Heart left ventricle (tissue), 13 donors: ENCODE measurements at regions not wholly inside any gene's neighbourhood (a gene's known extent, or its start where the extent isn't known, plus 50 kb on each side); places are given as distances from the start of the nearest gene placed in this dataset.

Experiments used
- CTCF ChIP-seq, 12 donors: fragments of 200-600 bp; sonication (generic) in 4 of 12; IDR thresholded peaks; one replicate each; pipeline versions ENCODE4 v1.5.0 to v1.8.0; 2018 to 2022; ENCODE audit warnings: antibody characterized with exemption in 12 of 12, mild to moderate bottlenecking in 5 of 12
- POLR2A ChIP-seq, 2 donors: fragments of 450-650 bp; IDR thresholded peaks; one replicate each; pipeline ENCODE4 v1.6.1; 2017; ENCODE audit warnings: antibody characterized with exemption in 2 of 2, mild to moderate bottlenecking in 2 of 2, moderate library complexity in 2 of 2
- donor health status: ischemic (EF 13 %, LVEDD 7.1; RV severe dilation, severe dysfunction).
- donor health status: DM: no; HTN: yes; CAD: no.
- donor health status: DM: no; HTN: no; CAD: no.
- donor health status: ischemic (EF 25% LVEDD 6.9; RV normal size, moderate dysfunction).
- donor health status: ischemic (EF 25% LVEDD 5.7; RV mildly dilated, moderate dysfunction).
- donor health status: ischemic (EF 35%, LVEDD 5.7; RV mildly dilated, moderate dysfunction).
- donor health status: nonischemic (EF 11% LVEDD 7.7; RV severe dilation, severe dysfunction).
- donor health status: DM: yes; HTN: yes; CAD: no.
- donor health status: PGD.
- donor health status: ischemic (EF 29% LVEDD 5.4; RV normal size, mild dysfunction).
- donor health status: nonischemic (EF 23%, LVEDD 6.1; RV moderate dilation, normal function).

- no peak for TF ChIP-seq POLR2A (IDR thresholded peaks at IDR 0.05)
- TF ChIP-seq CTCF (IDR thresholded peaks at IDR 0.05): no peak
These were observed 94.8 kb downstream of the MIS18A start for GRCh38 chr21:32184065-32184464.
